ENCODE measurements at regions not wholly inside any gene's neighbourhood (a gene's known extent, or its start where the extent isn't known, plus 50 kb on each side); places are given as distances from the start of the nearest gene placed in this dataset.

GRCh38 chr1:73181190-73181540 lies 898.8 kb upstream of the NEGR1 start:
- DNase-seq: no peak

- DNase-seq: no peak
Measured at GRCh38 chr1:73180397-73181189, 898.3 kb upstream of the NEGR1 start.

- no peak for DNase-seq
Measured at GRCh38 chr1:73176902-73177301, 894.6 kb upstream of the NEGR1 start.

- DNase-seq: no peak
Measured at GRCh38 chr1:73167009-73167657, 884.8 kb upstream of the NEGR1 start.

- DNase-seq: no peak
Measured at GRCh38 chr1:73162564-73162963, 880.2 kb upstream of the NEGR1 start.

GRCh38 chr1:73161418-73161817 lies 879.1 kb upstream of the NEGR1 start:
- DNase-seq: no peak

GRCh38 chr1:73160759-73161158 lies 878.4 kb upstream of the NEGR1 start:
- no peak for DNase-seq

- DNase-seq: no peak
Measured at GRCh38 chr1:73144311-73144710, 862.0 kb upstream of the NEGR1 start.

- DNase-seq: no peak
Measured at GRCh38 chr1:73136975-73137374, 854.6 kb upstream of the NEGR1 start.

GRCh38 chr1:73106931-73107330 lies 824.6 kb upstream of the NEGR1 start:
- DNase-seq: no peak

- DNase-seq: no peak
Measured at GRCh38 chr1:73105755-73106154, 823.4 kb upstream of the NEGR1 start.

GRCh38 chr1:73104749-73105148 lies 822.4 kb upstream of the NEGR1 start:
- no peak for DNase-seq

GRCh38 chr1:73100216-73100615 lies 817.9 kb upstream of the NEGR1 start:
- DNase-seq: no peak

- no peak for DNase-seq
Measured at GRCh38 chr1:73097917-73098316, 815.6 kb upstream of the NEGR1 start.

GRCh38 chr1:73096841-73097240 lies 814.5 kb upstream of the NEGR1 start:
- DNase-seq: no peak

GRCh38 chr1:73092383-73092782 lies 810.0 kb upstream of the NEGR1 start:
- no peak for DNase-seq

GRCh38 chr1:73066866-73067265 lies 784.5 kb upstream of the NEGR1 start:
- DNase-seq: no peak

- no peak for DNase-seq
Measured at GRCh38 chr1:73065339-73066041, 783.2 kb upstream of the NEGR1 start.

- no peak for DNase-seq
Measured at GRCh38 chr1:73056826-73057225, 774.5 kb upstream of the NEGR1 start.

- no peak for DNase-seq
Measured at GRCh38 chr1:73044241-73045036, 762.1 kb upstream of the NEGR1 start.

- no peak for DNase-seq
Measured at GRCh38 chr1:73042403-73042802, 760.1 kb upstream of the NEGR1 start.

GRCh38 chr1:73040811-73041210 lies 758.5 kb upstream of the NEGR1 start:
- no peak for DNase-seq

GRCh38 chr1:73034271-73034670 lies 751.9 kb upstream of the NEGR1 start:
- no peak for DNase-seq

Data from GDM1 (cell line).